ENCODE measurements at regions not wholly inside any gene's neighbourhood (a gene's known extent, or its start where the extent isn't known, plus 50 kb on each side); places are given as distances from the start of the nearest gene placed in this dataset.
"Not testable (repeated sequence)": the region's sequence is repeated elsewhere in the genome, so short reads cannot be mapped to it uniquely, and the experiment has no call there.

DNA sequence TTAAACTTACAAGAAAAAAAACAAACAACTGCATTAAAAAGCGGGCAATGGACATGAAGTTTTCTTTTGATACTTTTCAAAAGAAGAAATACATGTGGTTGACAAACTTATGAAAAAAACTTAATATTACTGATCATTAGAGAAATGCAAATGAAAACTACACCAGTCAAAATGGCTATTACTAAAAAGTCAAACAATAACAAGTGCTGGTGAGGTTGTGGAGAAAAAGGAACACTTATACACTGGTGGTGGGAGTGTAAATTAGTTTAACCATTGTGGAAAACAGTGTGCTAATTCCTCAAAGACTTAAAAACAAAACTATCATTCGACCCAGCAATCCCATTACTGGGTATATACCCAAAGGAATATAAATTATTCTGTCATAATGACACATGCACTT, 311.6 kb downstream of the ISL1 start:
- DNase-seq (ENCODE audit: low read depth): no peak
- H3K4me1 ChIP-seq (ENCODE audit: control insufficient read depth, insufficient read depth, low read length): no peaks in the 10 kb centered on the region
- H3K27me3 ChIP-seq (replicated peaks; ENCODE audit: control insufficient read depth, insufficient read depth, low read length): no peaks in the 10 kb centered on the region
- no peak overlapping the region for H3K9ac ChIP-seq (ENCODE audit: low read length)
- no peaks in the 10 kb centered on the region for H3K36me3 ChIP-seq (ENCODE audit: control insufficient read depth, insufficient read depth, low read length, severe bottlenecking)
- H3K9me3 ChIP-seq (ENCODE audit: control insufficient read depth, low read length): peaks cover 6% of the 10 kb centered on the region
- no peak overlapping the region for H3K4me3 ChIP-seq (ENCODE audit: low read length)

DNA sequence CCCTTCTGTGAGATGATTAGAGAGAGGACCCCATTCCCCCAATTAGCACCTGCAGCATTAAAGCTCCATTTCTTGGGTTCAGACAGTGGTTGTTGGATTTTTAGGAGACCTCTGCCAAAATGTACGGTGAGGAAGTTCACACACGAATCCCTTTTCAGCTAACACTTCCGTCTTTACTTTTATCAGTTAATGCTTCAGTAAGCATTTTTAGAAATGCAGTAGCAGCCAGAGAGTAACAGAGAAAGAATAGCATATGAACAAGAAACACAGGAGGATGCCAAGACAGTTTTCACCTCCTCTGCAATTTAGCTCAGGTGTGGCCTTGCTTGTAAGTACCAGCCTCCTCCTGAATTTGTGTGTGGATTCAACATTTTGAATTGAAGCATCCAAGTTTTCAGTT, 312.9 kb downstream of the ISL1 start:
- Histone ChIP-seq H3K4me1 (ENCODE audit: control insufficient read depth, insufficient read depth, low read length) (no peaks in the 10 kb centered on the region), H3K4me3 (ENCODE audit: low read length) (no peak overlapping the region), H3K27me3 (replicated peaks; ENCODE audit: control insufficient read depth, insufficient read depth, low read length) (no peaks in the 10 kb centered on the region), H3K9ac (ENCODE audit: low read length) (no peak overlapping the region), H3K36me3 (ENCODE audit: control insufficient read depth, insufficient read depth, low read length, severe bottlenecking) (no peaks in the 10 kb centered on the region), H3K9me3 (ENCODE audit: control insufficient read depth, low read length) (peaks cover 6% of the 10 kb centered on the region)
- no peak for DNase-seq (ENCODE audit: low read depth)

GRCh38 chr5:51702046-51702445, 318.8 kb downstream of the ISL1 start:
- not testable (repeated sequence) for H3K9me3 ChIP-seq (ENCODE audit: control insufficient read depth, low read length); H3K27me3 ChIP-seq (replicated peaks; ENCODE audit: control insufficient read depth, insufficient read depth, low read length); DNase-seq (ENCODE audit: low read depth); H3K9ac ChIP-seq (ENCODE audit: low read length); H3K4me1 ChIP-seq (ENCODE audit: control insufficient read depth, insufficient read depth, low read length); H3K4me3 ChIP-seq (ENCODE audit: low read length); H3K36me3 ChIP-seq (ENCODE audit: control insufficient read depth, insufficient read depth, low read length, severe bottlenecking)

GRCh38 chr5:51712201-51712600, 329.0 kb downstream of the ISL1 start:
- DNase-seq (ENCODE audit: low read depth): no peak
- H3K4me3 ChIP-seq (ENCODE audit: low read length): no peak overlapping the region
- no peaks in the 10 kb centered on the region for H3K9me3 ChIP-seq (ENCODE audit: control insufficient read depth, low read length)
- no peaks in the 10 kb centered on the region for H3K4me1 ChIP-seq (ENCODE audit: control insufficient read depth, insufficient read depth, low read length)
- no peak overlapping the region for H3K9ac ChIP-seq (ENCODE audit: low read length)
- H3K27me3 ChIP-seq (replicated peaks; ENCODE audit: control insufficient read depth, insufficient read depth, low read length): no peaks in the 10 kb centered on the region
- H3K36me3 ChIP-seq (ENCODE audit: control insufficient read depth, insufficient read depth, low read length, severe bottlenecking): no peaks in the 10 kb centered on the region

- H3K9ac ChIP-seq (ENCODE audit: low read length); DNase-seq (ENCODE audit: low read depth); H3K9me3 ChIP-seq (ENCODE audit: control insufficient read depth, low read length); H3K4me3 ChIP-seq (ENCODE audit: low read length); H3K4me1 ChIP-seq (ENCODE audit: control insufficient read depth, insufficient read depth, low read length); H3K27me3 ChIP-seq (replicated peaks; ENCODE audit: control insufficient read depth, insufficient read depth, low read length); H3K36me3 ChIP-seq (ENCODE audit: control insufficient read depth, insufficient read depth, low read length, severe bottlenecking): not testable (repeated sequence)
Measured at GRCh38 chr5:51715445-51715844, 332.2 kb downstream of the ISL1 start.

DNA sequence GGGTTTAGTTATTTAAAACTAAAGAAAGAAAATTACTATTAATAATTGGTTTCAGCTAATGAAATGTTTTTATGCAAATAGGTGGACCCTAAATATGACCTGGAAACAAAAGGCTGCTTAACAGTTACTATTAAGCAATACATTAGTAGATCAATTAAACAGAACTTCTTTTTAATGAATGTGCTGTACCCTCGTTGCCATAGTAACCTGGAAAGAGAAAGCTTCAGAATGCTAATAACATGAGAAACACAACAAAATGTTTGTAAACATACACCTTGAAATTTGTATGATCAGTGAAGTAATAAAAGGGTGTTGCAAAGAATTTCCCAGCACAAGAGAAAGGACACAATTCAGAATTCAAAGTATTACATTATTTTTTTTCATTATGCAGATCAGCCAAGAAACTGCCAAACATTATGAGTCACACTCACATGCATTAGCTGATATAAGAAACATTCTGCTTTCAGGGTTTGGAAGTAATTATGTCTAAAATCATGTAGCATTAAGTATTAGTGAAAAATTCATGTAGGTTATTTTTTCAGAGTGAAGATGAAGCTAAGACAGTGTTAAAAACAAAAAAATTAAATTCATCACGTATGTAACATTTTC, 348.3 kb downstream of the ISL1 start:
- Histone ChIP-seq H3K4me3 (ENCODE audit: low read length) (no peak overlapping the region), H3K4me1 (ENCODE audit: control insufficient read depth, insufficient read depth, low read length) (peaks cover 3% of the 10 kb centered on the region), H3K9ac (ENCODE audit: low read length) (no peak overlapping the region), H3K9me3 (ENCODE audit: control insufficient read depth, low read length) (peaks cover 2% of the 10 kb centered on the region), H3K36me3 (ENCODE audit: control insufficient read depth, insufficient read depth, low read length, severe bottlenecking) (no peaks in the 10 kb centered on the region), H3K27me3 (replicated peaks; ENCODE audit: control insufficient read depth, insufficient read depth, low read length) (no peaks in the 10 kb centered on the region)
- no peak for DNase-seq (ENCODE audit: low read depth)

- DNase-seq (ENCODE audit: low read depth): no peak
- peaks cover 3% of the 10 kb centered on the region for H3K4me1 ChIP-seq (ENCODE audit: control insufficient read depth, insufficient read depth, low read length)
- no peak overlapping the region for H3K4me3 ChIP-seq (ENCODE audit: low read length)
- no peaks in the 10 kb centered on the region for H3K36me3 ChIP-seq (ENCODE audit: control insufficient read depth, insufficient read depth, low read length, severe bottlenecking)
- no peak overlapping the region for H3K9ac ChIP-seq (ENCODE audit: low read length)
- H3K9me3 ChIP-seq (ENCODE audit: control insufficient read depth, low read length): peaks cover 2% of the 10 kb centered on the region
- no peaks in the 10 kb centered on the region for H3K27me3 ChIP-seq (replicated peaks; ENCODE audit: control insufficient read depth, insufficient read depth, low read length)
Measured at GRCh38 chr5:51732304-51732703, 349.1 kb downstream of the ISL1 start.

GRCh38 chr5:51734677-51735076, 351.4 kb downstream of the ISL1 start:
- no peak for DNase-seq (ENCODE audit: low read depth)
- Histone ChIP-seq H3K4me3 (ENCODE audit: low read length) (no peak overlapping the region), H3K27me3 (replicated peaks; ENCODE audit: control insufficient read depth, insufficient read depth, low read length) (no peaks in the 10 kb centered on the region), H3K9ac (ENCODE audit: low read length) (no peak overlapping the region), H3K4me1 (ENCODE audit: control insufficient read depth, insufficient read depth, low read length) (peaks cover 3% of the 10 kb centered on the region), H3K9me3 (ENCODE audit: control insufficient read depth, low read length) (no peaks in the 10 kb centered on the region), H3K36me3 (ENCODE audit: control insufficient read depth, insufficient read depth, low read length, severe bottlenecking) (no peaks in the 10 kb centered on the region)

- Histone ChIP-seq H3K9me3 (ENCODE audit: control insufficient read depth, low read length) (peaks cover 10% of the 10 kb centered on the region), H3K4me3 (ENCODE audit: low read length) (no peak overlapping the region), H3K27me3 (replicated peaks; ENCODE audit: control insufficient read depth, insufficient read depth, low read length) (no peaks in the 10 kb centered on the region), H3K4me1 (ENCODE audit: control insufficient read depth, insufficient read depth, low read length) (no peaks in the 10 kb centered on the region), H3K36me3 (ENCODE audit: control insufficient read depth, insufficient read depth, low read length, severe bottlenecking) (no peaks in the 10 kb centered on the region), H3K9ac (ENCODE audit: low read length) (no peak overlapping the region)
- no peak for DNase-seq (ENCODE audit: low read depth)
Measured at GRCh38 chr5:51746023-51746422, 362.8 kb downstream of the ISL1 start.

DNA sequence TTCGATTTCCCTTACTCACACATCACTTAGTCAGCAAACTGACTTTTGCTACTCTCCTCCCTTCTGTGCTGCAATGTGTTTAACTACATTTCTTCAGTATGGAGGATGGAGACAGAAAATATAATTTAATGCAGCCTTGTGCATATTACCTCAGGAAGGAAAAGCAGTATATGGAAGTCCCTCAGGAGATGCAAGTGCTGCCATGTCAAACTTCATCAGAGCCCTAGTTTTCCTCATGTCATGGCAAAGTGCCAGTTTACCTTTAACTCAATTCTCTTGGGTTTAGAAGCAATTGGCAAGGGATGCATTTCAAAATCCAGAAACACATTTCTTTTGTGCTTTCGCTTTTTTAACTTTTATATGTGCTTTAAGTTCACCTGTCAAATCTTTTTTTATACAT, 365.4 kb downstream of the ISL1 start:
- no peak for DNase-seq (ENCODE audit: low read depth)
- Histone ChIP-seq H3K36me3 (ENCODE audit: control insufficient read depth, insufficient read depth, low read length, severe bottlenecking) (no peaks in the 10 kb centered on the region), H3K4me3 (ENCODE audit: low read length) (no peak overlapping the region), H3K9ac (ENCODE audit: low read length) (no peak overlapping the region), H3K4me1 (ENCODE audit: control insufficient read depth, insufficient read depth, low read length) (no peaks in the 10 kb centered on the region), H3K9me3 (ENCODE audit: control insufficient read depth, low read length) (peaks cover 6% of the 10 kb centered on the region), H3K27me3 (replicated peaks; ENCODE audit: control insufficient read depth, insufficient read depth, low read length) (no peaks in the 10 kb centered on the region)

Measured in adipocyte (in vitro differentiated cells).